SK-N-MC (cell line): ENCODE measurements at regions not wholly inside any gene's neighbourhood (a gene's known extent, or its start where the extent isn't known, plus 50 kb on each side); places are given as distances from the start of the nearest gene placed in this dataset.

Experiments used
- DNase-seq: peaks from one replicate; pipeline ENCODE4 v3.0.0-alpha.2; 2011; ENCODE audit warnings: low read depth, low spot score
- H3K27ac ChIP-seq: fragments of 200-600 bp; sonication (generic); 2 replicates; pipeline ENCODE4 v1.5.1; 2016; ENCODE audit warnings: mixed run types
- H3K36me3 ChIP-seq: fragments of 200-600 bp; sonication (generic); 2 replicates; pipeline ENCODE4 v1.6.1; 2017; ENCODE audit warnings: antibody characterized with exemption, low read length, mixed read lengths; ENCODE audit not compliant: insufficient read depth
- H3K4me3 ChIP-seq: fragments of 200-600 bp; sonication (generic); 2 replicates; pipeline ENCODE4 v1.5.1; 2016
- H3K9ac ChIP-seq: fragments of 200-600 bp; sonication (generic); 2 replicates; pipeline ENCODE4 v1.8.0; 2017; ENCODE audit warnings: mixed run types, mixed read lengths; ENCODE audit not compliant: insufficient read length
- H3K9me3 ChIP-seq: fragments of 200-600 bp; sonication (generic); 2 replicates; pipeline ENCODE4 v1.6.1; 2017; ENCODE audit warnings: low read depth, mild to moderate bottlenecking, antibody characterized with exemption, low read length, moderate library complexity, mixed read lengths
- EZH2 ChIP-seq: fragments of 200-600 bp; sonication (generic); IDR thresholded peaks from one replicate; pipeline ENCODE4 v1.6.1; 2017; ENCODE audit warnings: antibody characterized with exemption
- FOXP2 ChIP-seq: optimal IDR thresholded peaks from 2 replicates; pipeline ENCODE3; 2011; ENCODE audit warnings: mild to moderate bottlenecking, moderate library complexity; ENCODE audit not compliant: insufficient read depth; ENCODE audit errors: extremely low read length, control extremely low read depth
- POLR2AphosphoS5 ChIP-seq: IDR thresholded peaks from 2 replicates; pipeline ENCODE4 v1.6.1; 2012; ENCODE audit warnings: mild to moderate bottlenecking, low read depth, low read length, borderline replicate concordance

DNA sequence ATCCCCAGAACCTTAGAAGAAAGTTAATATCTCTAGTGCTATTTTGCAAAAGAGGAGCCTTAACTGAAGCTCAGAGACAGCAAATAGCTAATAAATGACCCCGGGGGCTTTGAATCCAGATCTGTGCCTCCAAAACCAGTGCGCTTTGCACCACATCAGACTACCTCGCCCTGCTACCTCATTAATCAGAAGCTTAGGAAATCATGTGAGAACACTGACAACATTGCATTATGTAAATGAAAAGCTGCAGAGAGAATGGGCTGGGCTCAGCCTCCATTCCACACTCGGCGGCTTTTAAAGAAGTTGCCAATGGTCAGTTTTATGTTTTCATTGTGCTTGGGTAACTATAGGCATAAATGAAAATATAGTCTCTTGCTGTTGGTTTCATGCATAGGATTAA, 54.0 kb upstream of the STMND1 start:
- no peak overlapping the region for H3K4me3 ChIP-seq
- no peaks in the 10 kb centered on the region for H3K36me3 ChIP-seq
- H3K9me3 ChIP-seq, result no peaks in the 10 kb centered on the region
- H3K27ac ChIP-seq, result no peak overlapping the region
- no peak for DNase-seq
- H3K9ac ChIP-seq, result no peak overlapping the region
- TF ChIP-seq POLR2AphosphoS5, result no peak
- no peak for TF ChIP-seq EZH2
- no peak for TF ChIP-seq FOXP2

DNA sequence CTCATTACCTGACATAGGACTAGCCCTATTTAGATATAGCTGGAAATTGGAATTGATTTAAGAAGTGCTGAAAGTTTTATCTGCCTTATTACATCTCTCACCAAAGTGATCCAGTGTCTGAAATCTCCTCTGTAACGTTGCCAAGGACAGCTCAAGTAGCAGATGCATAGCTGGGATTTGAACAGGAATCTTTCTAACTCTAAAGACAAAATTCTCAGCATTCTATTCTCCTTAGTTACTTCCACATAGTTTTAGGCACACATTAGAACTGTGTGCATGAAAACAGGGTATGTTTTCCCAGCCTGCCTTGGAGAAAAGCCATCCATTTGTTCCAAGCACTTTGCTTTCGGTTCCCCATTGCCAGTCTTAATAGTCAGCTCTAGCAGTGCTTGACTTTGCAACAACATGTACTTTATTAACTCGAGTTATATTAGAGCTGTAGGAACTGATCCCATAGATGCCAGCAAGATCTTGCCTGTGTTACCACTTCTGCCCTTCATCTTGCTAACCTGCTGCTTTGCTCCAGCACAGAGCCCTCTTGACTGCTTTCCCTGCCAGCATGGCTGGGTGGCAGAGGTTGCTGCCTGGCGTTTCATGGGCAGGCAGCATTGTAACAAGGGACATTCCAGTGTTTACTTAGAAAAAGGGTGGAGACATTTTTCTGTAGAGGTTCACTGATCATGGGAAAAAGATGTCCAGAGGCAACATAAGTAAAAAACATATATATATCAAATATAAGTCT, 56.1 kb upstream of the STMND1 start:
- no peak overlapping the region for H3K4me3 ChIP-seq
- no peaks in the 10 kb centered on the region for H3K36me3 ChIP-seq
- TF ChIP-seq POLR2AphosphoS5 (no peak), EZH2 (no peak), FOXP2 (no peak)
- H3K27ac ChIP-seq, result no peak overlapping the region
- no peak for DNase-seq
- H3K9ac ChIP-seq, result no peak overlapping the region
- H3K9me3 ChIP-seq, result no peaks in the 10 kb centered on the region

GRCh38 chr6:17043148-17043522, 58.7 kb upstream of the STMND1 start:
- DNase-seq, result no peak
- Histone ChIP-seq H3K36me3 (no peaks in the 10 kb centered on the region), H3K4me3 (no peak overlapping the region), H3K9me3 (no peaks in the 10 kb centered on the region), H3K27ac (no peak overlapping the region), H3K9ac (no peak overlapping the region)
- TF ChIP-seq FOXP2, result no peak
- TF ChIP-seq POLR2AphosphoS5, result no peak
- TF ChIP-seq EZH2, result no peak

- peak overlapping the region; percentile 8; the same call in 1 of the 2 replicates for H3K4me3 ChIP-seq
- no peak for DNase-seq
- H3K9ac ChIP-seq, result peak overlapping the region; percentile 26
- no peak for TF ChIP-seq FOXP2
- no peak for TF ChIP-seq EZH2
- no peak for TF ChIP-seq POLR2AphosphoS5
- H3K27ac ChIP-seq, result no peak overlapping the region
- H3K9me3 ChIP-seq, result no peaks in the 10 kb centered on the region
- H3K36me3 ChIP-seq, result no peaks in the 10 kb centered on the region
Observed at GRCh38 chr6:17042422-17043147, 59.3 kb upstream of the STMND1 start.

DNA sequence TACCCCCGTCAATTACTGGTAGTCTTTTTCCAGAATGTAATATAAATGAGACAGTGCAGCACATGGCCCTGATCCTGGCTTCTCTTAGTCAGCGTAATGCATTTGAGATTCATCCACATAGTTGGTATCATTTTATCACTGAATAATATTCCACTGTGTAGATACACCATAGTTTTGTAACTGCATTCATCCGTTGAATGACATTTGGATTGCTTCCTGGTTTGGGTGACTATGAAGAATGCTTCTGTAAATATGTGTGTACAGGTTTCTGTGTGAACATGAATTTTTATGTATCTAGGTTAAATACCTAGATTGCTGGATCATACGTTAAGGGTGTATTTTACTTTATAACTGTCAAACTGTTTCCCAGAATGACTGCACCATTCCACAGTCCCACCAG, 62.6 kb upstream of the STMND1 start:
- Histone ChIP-seq H3K4me3 (no peak overlapping the region), H3K27ac (no peak overlapping the region), H3K36me3 (no peaks in the 10 kb centered on the region), H3K9ac (no peak overlapping the region), H3K9me3 (no peaks in the 10 kb centered on the region)
- TF ChIP-seq EZH2 (no peak), FOXP2 (no peak), POLR2AphosphoS5 (no peak)
- no peak for DNase-seq

DNA sequence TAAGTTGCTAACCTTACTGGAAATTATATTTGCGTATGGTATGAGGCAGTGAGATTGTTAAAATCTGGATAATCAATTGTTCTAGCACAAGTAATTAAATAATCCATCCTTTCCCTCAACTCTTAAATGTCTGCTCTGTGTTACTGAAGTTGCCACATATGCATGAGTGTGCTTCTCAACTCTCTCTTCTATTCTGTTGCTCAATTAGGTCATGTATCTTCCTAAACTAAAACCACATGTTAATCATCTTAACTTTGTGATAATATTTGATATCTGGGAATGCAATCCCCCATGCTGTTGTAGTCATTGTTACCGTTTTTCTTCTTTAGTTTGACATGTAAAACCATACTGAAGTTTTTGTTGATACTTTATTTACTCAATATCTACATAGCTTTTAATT, 63.5 kb upstream of the STMND1 start:
- TF ChIP-seq POLR2AphosphoS5 (no peak), EZH2 (no peak), FOXP2 (no peak)
- DNase-seq, result no peak
- H3K27ac ChIP-seq, result peak overlapping the region; percentile 10; the same call in 1 of the 2 replicates
- no peaks in the 10 kb centered on the region for H3K9me3 ChIP-seq
- no peak overlapping the region for H3K9ac ChIP-seq
- no peaks in the 10 kb centered on the region for H3K36me3 ChIP-seq
- no peak overlapping the region for H3K4me3 ChIP-seq

- Histone ChIP-seq H3K9me3 (no peaks in the 10 kb centered on the region), H3K36me3 (no peaks in the 10 kb centered on the region), H3K27ac (no peak overlapping the region), H3K9ac (no peak overlapping the region), H3K4me3 (no peak overlapping the region)
- no peak for DNase-seq
- no peak for TF ChIP-seq EZH2
- TF ChIP-seq POLR2AphosphoS5, result no peak
- TF ChIP-seq FOXP2, result no peak
Observed at GRCh38 chr6:17036065-17036393, 65.8 kb upstream of the STMND1 start.

DNA sequence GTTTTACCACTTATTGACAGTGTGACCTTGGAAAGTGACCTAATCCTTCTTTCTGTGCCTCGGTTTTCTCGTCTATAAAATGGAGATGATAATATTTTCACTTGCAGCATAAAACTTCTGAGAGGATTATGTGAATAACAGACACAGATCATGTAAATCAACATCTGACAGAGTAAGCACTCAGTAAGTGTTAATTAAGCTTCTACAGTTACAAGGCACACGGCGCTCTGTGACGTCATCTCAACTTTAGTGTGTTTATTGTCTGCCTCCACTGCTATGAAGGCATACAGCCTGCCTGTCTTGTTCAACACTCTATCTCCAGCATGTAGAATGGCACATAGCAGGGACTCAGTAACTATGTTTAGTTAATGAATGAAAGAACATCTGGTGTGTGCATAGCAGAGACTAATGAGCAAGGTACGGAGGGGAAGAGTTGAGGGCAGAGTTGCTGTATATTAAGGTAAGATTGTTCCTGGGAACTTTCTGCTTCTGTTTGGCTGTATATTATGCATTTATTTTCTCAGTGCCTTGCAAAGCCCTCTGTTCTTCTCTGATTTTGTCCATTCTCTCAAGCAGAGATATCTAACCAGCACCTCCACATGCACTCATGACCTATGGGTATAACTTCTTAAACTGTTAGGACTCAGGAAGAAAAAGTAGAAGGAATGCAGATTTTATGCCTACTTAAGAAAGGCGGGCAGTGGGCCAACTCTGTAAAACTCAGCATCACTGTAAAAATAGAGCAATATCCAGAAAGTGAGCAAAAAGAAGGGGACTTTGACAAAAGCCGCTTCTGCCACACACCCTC, 66.4 kb upstream of the STMND1 start:
- TF ChIP-seq POLR2AphosphoS5 (no peak), FOXP2 (no peak), EZH2 (no peak)
- H3K4me3 ChIP-seq, result no peak overlapping the region
- no peak overlapping the region for H3K9ac ChIP-seq
- no peaks in the 10 kb centered on the region for H3K36me3 ChIP-seq
- no peaks in the 10 kb centered on the region for H3K9me3 ChIP-seq
- DNase-seq, result no peak
- no peak overlapping the region for H3K27ac ChIP-seq
